HG03196 (cell line): ENCODE measurements at regions not wholly inside any gene's neighbourhood (a gene's known extent, or its start where the extent isn't known, plus 50 kb on each side); places are given as distances from the start of the nearest gene placed in this dataset.

Experiments
- ATAC-seq: cut with Tn5 transposase; IDR thresholded peaks from one replicate; pipeline ENCODE4 v1.9.1; 2021; ENCODE audit not compliant: unreplicated experiment

DNA sequence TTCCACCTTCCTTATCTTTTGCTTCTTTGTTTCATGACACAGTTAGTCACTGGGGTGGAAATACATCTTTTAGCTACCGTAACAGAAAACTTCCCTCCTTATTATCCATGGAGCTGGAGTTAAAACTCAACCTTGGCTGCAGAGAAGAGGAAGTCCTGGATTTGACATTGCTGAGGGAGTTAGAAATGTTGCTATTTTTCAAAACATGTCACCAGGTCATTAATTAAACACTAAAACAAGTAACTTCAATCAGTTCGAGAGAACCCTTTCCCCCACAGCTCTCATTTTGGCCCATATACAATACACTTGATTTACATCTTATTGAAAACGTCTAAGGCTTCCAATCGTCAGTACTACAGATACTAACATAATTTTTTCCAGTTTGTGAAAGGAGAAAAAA, 237.9 kb upstream of the CD180 start:
- no peak for ATAC-seq

DNA sequence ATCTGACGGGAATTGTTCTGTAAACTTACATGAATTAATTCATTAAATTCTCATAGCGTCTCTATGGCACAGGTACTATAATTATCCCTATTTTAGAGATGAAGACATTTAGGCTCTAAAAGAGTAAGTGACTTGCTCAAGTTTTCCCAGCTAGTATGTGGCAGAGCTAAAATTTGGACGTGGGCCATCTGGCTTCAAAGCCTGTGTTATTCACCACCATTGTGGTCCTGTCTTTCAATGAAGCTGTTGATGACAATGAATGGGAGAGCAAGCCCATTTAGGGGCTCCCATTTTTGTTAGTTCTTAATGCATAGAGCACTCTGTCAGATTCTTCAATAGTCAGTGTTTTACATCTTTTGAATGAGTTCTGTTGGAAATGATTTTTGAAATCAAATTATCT, 236.0 kb upstream of the CD180 start:
- ATAC-seq = no peak

DNA sequence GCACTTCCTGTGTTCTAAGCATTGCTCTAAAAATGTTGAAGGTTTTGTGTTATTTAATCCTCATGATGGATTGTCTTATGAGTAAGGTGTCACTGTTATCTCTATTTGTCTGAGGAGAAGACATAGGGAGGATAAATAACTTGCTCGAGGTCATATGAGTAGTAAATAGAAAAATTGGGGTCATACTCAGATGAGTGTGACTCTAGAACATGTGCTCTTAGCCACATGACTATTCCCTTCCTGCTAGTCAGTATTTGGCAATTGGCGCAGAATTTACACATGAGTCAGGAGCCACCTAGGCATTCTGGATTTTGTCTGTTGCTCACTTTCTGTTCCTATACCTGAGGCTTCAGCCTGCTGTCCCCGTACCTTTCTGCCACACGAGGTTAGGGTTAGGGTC, 234.6 kb upstream of the CD180 start:
- ATAC-seq = no peak

DNA sequence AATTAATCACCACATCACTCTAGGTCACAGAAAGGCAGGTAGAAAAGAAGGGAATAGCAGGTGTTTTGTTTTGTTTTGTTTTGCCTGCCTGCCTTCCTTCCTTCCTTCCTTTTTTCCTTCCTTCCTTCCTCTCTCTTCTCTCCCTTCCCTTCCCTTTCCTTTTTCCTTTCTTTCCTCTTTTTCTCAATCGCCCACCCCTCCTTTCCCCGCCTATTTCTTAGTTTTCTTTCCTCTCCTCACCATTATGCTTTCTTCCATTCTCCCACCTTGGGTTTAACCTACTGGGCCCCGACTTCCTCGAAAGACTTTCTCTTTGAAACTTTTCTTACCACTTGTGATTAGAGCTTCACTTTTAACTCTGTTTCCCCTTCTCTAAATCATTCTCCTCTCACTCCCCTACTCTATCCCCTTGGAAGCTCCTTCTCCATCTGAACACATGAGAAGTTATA, 231.3 kb upstream of the CD180 start:
- ATAC-seq = no peak

DNA sequence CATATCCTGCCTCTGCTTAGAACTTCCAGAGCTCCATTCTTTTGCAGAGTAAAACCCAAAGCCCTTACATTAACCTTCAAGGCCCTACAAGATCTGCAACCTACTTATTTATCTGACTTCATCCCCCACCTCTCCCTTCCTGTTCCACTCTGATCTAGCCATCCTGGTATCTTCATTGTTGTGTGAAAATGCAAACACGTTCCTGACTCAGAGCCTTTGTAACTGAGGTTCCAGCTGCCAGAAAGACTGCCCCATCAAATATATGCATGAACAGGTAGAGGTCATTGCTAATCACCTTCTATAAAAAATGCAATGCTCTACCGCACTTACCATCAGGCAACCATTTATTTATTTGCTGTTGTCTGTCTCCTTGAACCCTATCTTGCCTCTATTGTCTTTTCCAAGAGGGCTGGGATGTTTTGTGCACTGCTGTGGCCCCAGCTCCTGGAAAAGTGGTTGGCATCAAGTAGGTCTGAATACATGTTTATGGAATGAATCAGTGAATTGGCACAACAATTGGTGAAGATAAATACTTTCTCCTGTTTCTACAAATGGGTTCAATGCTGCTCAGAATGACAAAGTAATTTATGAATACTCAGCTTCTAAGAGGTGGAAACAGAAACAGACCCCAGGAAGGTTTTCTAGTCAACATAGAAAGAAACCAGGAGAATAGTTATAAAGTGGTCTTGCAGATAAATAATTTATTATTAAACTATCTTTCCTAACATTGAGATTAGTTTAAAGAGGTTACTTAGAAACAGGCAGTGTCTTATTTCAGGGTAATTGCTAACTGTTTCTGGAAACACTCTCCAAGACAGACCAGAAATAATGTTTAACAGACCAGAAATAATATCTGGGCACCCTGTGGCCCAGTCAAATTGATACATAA, 230.6 kb upstream of the CD180 start:
- ATAC-seq = no peak

DNA sequence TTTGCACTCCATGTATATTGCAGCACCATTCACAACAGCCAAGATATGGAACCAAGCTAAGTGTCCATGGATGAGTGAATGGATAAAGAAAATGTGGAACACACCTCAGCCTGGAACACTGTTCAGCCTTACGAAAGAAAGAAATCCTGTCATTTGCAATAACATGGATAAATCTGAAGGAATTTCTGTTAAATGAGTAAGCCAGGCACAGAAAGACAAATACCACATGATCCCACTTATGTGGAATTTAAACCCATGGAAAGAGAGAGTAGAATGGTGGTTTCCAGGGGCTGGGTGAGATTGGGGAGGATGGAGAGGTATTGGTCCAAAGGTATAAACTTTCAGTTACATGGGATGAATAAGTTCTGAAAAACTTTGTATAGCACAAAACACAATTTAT, 228.9 kb upstream of the CD180 start:
- ATAC-seq = no peak

DNA sequence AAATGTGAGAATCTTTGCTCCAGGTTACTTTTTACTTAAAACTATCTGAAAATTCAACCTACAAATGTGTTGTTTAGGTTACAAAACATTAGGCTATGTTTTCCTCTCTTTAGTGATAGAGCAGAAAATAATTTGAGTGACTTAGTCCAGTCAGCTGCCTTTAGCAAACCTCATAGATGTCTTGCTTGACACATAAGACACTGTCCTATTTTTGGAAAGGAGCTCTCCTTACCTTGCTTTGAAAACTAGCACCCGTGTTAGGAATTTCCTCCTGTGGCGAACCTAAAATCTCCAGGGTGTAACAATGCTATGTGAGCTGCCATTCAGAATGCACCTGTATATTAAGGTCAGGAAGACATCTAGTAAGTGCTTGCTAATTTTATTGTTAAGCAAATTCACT, 221.2 kb upstream of the CD180 start:
- no peak for ATAC-seq

DNA sequence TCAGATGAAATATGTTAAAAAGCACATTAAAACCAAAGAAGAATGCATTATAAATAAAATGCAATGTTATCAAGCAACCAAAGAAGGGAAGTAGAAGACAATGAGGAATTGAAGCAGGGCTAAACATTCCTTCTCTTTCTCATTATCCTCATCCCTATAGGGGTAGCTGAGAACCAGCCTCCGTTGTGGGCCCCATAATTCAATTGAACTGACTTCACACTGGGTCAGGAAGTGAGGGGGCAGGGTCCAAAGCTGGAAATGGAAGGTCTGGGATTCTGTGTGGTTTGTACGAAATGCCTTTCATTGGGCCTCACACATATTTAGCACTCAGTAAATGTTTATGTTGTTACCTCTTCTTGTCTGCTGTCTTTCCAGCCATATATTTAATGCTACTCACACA, 220.4 kb upstream of the CD180 start:
- ATAC-seq = no peak

DNA sequence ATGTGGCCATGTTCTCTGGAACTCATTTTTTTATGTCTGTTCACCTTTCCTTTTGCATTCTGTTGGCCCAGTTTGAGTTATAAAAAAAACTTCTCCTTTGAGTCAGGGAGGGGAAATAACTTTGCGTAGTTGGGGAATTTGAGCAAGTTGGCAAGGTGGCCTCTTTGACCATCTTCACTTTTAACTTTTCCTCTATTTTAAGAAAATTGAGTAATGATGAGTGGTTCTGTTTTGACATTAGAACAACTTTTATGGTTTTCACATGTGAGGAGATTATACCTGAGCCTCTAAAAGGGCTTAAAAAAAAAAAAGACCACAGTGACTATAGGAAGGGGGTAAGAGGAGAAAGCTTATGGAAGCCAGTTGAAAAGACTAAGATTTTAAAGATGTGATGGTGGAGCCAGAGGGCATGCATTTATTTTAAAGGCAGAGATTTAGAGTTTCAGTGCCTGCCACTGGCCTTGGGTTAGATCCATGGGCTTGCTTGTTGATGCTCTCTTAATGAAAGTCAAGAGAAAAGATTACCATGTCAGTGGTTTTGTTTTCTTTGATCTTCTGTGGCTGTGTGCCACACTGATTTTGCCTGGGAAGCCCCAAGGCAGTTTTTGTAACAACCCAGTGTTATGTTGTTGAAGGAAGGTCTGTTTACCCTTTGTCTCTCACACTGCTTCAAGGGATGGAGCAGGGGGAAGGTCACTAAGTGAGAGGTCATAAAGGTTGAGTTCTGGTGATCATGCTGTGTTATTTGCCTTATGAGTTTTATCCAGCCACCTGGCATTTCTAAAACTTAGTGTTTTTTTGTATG, 219.7 kb upstream of the CD180 start:
- ATAC-seq = no peak

DNA sequence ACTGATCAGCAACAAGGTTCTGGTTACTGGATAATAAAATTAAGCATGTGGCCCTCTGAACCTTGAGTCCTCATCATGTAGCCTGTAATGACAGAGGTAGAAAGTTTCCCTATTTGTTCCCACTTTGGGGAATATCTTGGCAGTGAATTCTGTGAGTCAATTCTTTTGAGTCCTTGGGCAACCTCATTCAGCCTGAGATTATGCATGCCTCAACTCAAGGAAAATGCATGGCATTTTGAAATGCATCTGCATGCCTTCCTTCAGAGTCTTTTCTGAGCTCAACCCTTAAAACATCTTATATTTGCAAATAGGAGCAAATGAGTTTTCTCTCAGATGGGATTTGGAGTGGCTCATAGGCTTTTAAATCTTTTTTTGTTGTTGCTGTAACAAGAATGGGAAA, 218.1 kb upstream of the CD180 start:
- no peak for ATAC-seq

DNA sequence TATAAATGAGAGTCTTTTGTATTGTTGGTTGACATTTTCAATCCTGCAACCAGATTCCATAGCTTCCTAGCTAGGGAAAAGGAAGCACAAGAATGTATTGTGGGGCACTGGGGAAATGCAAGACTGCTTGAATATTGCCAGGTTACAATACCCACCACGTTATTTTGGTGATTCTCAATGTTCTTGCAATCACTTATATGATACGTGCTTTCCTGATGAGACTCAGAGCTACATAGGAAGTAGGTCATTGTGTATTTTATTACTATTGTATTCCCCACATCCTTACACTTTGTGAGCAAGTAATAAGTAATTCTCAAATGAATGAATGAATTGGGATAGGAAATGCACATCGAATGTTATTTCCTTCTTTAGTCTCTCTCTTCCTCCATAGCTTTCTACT, 217.1 kb upstream of the CD180 start:
- no peak for ATAC-seq

DNA sequence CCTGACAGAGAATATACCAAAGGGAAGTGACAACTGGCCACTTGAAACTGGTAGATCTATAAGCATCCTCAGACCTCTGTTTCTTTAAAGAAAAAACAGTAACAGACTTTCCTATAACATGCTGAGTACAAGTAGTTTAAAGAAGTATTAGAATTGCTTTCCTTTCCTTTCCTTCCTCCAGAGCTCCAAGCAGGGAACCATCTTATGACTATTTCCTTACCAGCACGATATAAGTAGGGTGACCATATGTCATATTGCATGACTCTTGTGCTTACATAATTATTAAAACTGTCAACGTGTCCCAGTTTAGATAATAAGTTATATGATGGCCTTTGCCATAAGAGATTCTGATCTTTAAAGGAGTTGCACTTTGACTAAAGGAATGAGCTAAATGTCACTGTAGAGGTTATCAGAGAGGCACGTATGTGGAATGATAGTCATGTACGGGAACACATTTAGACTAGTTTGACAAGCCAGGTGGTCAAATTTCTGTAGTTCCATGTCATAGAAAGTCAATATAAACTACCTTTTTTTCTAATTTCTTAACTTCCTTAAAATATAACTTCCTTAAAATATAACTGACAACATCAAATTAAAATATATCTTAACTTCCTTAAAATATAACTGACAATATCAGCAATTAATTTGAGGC, 212.7 kb upstream of the CD180 start:
- ATAC-seq = no peak

DNA sequence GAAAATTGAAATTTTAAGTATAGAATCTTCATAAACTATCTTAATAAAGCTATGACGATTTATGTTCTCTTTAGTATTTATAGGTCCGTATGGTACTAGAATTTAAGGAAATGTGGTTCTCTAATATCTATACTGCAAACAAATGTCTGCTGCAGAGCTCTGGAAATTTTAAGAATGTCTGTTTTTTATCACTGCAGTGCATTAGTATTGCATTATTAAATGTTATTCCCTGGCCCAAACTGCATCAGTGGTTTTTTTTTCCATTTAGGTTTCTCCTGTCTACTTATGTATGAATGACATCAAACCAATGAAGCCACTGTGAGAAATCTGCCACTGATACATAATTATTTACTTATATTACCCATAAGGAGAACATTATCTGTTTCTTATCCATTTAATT, 211.4 kb upstream of the CD180 start:
- ATAC-seq = no peak

DNA sequence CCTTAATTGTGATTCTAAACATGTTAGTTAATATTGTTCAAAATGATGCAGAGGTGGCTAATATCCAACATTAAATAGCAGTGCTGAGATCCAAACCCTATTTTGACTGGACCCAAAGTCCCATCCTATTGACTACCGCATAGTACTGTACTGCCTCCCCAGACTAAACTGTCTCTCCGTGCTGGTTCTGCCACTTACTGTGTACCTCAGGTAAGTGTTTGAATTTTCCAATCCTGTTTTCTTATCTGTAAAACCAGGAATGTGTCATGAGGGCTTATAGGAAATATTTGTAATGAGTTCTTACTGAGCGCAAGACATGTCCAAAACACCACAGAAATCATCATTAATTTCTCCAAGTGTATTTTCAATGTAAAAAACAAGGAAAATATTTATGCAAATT, 209.2 kb upstream of the CD180 start:
- ATAC-seq = no peak

DNA sequence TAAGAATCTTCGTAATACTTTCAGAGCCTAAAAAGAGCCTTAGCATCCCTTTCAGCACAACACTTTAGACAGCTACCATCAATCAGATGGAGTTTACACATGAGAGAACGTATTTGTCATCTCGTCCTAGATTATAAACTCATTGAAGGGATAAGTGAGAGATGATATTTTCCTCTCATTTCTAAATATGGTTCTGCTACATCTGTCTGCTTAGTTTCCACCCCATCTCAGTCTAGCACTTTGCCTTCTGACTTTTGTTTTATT, 208.4 kb upstream of the CD180 start:
- ATAC-seq = no peak

DNA sequence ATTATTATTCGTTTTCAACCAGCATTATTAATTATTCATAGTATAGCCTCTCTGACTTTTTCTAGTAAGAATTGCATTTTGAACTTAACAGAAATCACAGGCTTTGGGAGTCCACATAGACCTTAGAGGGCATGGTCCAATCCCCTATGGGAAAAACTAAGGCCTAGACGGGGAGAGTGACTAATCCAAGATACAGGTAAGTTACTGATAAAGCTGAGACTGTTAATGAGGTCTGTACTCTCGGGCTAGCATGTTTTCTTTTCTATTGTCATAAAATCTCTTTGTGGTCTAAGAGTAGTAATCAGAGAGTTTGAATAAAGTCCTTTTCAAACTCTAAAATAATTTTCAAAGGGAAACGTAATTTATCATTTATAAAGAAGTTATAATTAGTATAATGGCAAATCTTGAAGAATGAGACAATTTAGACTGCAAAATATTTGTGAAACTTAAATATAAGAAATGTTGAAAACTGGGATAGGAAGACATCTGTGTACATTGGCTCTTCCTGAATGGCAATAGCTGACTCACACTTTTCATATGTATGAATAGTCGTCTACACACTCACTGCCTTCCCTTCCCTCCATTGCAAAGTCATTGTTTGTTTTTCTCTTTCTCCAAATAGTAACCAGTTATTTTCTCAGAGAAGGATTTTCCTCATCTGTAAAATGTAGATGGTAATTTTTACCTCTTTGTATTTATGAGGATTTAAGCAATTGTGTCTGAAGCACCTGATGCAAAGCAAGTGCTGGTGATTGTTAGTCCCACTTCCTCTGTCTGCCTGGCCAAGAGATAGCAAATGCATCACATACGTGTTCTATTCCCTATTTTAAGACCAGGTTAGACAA, 207.9 kb upstream of the CD180 start:
- no peak for ATAC-seq

DNA sequence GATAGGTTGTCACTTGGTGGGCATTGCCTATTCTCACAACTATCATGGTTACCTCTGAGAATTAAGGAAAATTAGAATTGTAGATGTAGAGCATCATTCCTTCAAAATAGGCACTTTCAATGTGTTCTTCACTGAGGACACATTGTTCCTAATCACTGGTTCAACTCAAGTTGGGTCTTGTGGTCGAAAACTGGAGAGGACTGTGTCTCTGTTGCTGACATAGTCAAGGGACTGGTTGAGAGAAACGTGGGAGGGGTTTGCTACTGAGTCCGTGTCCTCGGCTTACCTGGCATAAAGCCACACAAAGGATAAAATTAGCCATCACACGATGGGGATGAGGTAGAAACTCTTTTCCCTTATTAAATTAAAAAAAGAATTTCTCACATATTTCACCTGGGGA, 205.9 kb upstream of the CD180 start:
- ATAC-seq = no peak

DNA sequence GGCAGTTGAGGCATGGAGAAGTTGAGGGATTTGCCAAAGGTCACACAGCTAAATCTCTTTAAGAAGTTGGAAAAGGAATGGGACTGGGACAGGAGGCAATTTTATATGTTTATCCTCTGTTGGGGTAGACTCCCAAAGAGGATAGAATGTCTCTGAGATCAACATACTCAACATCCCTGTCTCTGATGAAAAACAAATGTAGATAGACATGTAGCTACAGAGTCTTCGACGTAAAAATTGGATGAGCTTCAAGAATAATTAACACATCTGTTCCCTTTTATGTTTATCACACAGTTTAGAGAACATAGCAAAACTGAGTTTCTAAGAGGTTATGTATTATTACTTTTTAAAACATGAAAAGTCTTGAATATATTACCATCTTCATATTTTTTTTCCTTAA, 204.6 kb upstream of the CD180 start:
- ATAC-seq = no peak

DNA sequence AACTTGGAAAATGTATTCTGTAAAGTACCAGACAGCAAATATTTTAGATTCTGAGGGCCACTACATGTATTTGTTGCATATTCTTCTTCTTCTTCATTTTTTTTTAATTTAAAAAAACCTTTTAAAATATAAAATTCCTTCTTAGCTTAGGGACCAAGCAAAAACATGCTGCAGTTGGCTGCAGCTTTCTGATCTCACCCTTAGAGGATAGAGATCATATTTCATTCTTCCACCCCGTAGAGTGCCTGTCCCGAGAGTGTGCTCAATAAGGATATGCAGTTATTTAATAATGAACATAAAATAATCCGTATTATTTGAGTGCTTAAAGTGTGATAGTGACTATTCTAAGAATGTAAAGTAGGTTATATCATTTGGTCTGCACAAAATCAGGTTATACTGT, 204.2 kb upstream of the CD180 start:
- ATAC-seq = no peak

DNA sequence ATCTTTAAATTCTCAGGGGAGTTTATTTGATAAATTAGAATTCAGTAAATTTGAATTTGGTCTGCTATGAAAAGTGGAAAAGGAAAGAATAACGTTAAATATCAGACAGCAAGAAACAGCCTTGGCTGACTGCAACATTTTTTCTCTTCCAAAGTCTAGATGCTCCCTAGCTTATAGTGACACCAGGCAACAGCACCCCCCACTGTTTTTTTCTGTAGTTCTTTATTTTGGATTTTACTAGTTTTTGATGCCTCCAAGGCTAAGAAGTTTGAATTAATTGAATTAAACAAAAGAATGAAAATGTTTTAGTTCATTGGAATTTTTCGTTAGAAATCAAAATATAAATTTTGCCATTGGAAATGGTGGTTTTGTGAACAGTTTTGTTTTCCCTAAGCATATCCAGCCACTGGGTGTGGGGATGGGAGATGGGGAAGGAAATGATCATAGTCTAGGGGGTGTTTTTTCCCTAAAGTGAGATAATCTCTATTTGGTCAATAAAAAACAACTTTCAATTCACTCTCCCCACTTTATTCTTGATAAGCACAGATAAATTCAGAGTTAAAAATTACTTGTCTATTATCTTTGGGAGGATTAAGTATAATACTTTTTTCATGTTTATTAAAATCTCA, 199.3 kb upstream of the CD180 start:
- no peak for ATAC-seq

DNA sequence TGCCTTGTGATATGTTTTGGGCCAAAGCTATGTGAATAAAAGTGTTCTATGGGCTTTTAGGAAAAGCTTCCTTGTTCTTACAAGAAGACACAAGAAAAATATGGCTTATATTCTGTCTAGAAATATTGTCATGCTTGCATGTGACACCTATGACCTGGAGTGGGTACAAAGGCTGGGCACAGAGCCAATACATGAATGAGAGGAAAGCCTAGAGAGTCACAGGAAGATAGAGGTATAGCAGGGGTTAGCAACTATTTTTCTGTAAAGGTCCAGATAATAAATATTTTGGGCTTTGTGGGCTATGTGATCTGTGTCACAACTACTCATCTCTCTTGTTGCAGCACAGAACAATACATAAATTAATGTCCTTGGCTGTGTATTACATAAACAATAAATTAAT, 196.6 kb upstream of the CD180 start:
- ATAC-seq = no peak
